Chondrocyte (in vitro differentiated cells): ENCODE measurements at regions not wholly inside any gene's neighbourhood (a gene's known extent, or its start where the extent isn't known, plus 50 kb on each side); places are given as distances from the start of the nearest gene placed in this dataset.
A peak's percentile ranks its signal among the peaks of the same experiment; 100 is the strongest.

ENCODE experiments used
- DNase-seq: peaks from one replicate; pipeline ENCODE4 v3.0.0; 2021; ENCODE audit warnings: mixed read lengths, low spot score
- H3K27ac Mint-ChIP-seq: one replicate; pipeline ENCODE4 v1.8.0; 2021; ENCODE audit warnings: mild to moderate bottlenecking, moderate library complexity, mixed read lengths; ENCODE audit not compliant: unreplicated experiment
- H3K27me3 Mint-ChIP-seq: 2 replicates; pipeline ENCODE4 v1.8.0; 2021; ENCODE audit warnings: low read depth, mixed read lengths
- H3K36me3 Mint-ChIP-seq: 2 replicates; pipeline ENCODE4 v1.8.0; 2021; ENCODE audit warnings: low read depth, mixed read lengths
- H3K4me1 Mint-ChIP-seq: 2 replicates; pipeline ENCODE4 v1.8.0; 2021; ENCODE audit warnings: low read depth, mild to moderate bottlenecking, mixed read lengths
- H3K4me3 Mint-ChIP-seq: one replicate; pipeline ENCODE4 v1.8.0; 2021; ENCODE audit warnings: mild to moderate bottlenecking, moderate library complexity, mixed read lengths; ENCODE audit not compliant: unreplicated experiment
- H3K9me3 Mint-ChIP-seq: 2 replicates; pipeline ENCODE4 v1.8.0; 2021; ENCODE audit warnings: low read depth, mixed read lengths
- TF ChIP-seq, protein P1 (sequence below): fragments of 200-600 bp; sonication (generic); IDR thresholded peaks from 2 replicates; pipeline ENCODE4 v1.5.0; 2021; ENCODE audit warnings: antibody characterized with exemption, mild to moderate bottlenecking, moderate library complexity

- Mint-ChIP-seq H3K4me3 (no peak overlapping the region), H3K36me3 (peaks cover 5% of the 10 kb centered on the region)
- DNase-seq = peak; percentile 57
Measured at GRCh38 chr6:170029416-170030283, 261.2 kb downstream of the DLL1 start.

GRCh38 chr6:170028629-170029345, 262.1 kb downstream of the DLL1 start:
- peaks cover 5% of the 10 kb centered on the region for H3K36me3 Mint-ChIP-seq
- H3K4me1 Mint-ChIP-seq = no peaks in the 10 kb centered on the region
- no peak overlapping the region for H3K27ac Mint-ChIP-seq
- H3K27me3 Mint-ChIP-seq = peaks cover 2% of the 10 kb centered on the region
- TF ChIP-seq, protein P1, sequence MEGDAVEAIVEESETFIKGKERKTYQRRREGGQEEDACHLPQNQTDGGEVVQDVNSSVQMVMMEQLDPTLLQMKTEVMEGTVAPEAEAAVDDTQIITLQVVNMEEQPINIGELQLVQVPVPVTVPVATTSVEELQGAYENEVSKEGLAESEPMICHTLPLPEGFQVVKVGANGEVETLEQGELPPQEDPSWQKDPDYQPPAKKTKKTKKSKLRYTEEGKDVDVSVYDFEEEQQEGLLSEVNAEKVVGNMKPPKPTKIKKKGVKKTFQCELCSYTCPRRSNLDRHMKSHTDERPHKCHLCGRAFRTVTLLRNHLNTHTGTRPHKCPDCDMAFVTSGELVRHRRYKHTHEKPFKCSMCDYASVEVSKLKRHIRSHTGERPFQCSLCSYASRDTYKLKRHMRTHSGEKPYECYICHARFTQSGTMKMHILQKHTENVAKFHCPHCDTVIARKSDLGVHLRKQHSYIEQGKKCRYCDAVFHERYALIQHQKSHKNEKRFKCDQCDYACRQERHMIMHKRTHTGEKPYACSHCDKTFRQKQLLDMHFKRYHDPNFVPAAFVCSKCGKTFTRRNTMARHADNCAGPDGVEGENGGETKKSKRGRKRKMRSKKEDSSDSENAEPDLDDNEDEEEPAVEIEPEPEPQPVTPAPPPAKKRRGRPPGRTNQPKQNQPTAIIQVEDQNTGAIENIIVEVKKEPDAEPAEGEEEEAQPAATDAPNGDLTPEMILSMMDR = no peak
- H3K9me3 Mint-ChIP-seq = peaks cover 8% of the 10 kb centered on the region
- no peak overlapping the region for H3K4me3 Mint-ChIP-seq
- peak; percentile 83 for DNase-seq

More at GRCh38 chr6:170029416-170030283, 261.2 kb downstream of the DLL1 start:
- Mint-ChIP-seq H3K4me1 (no peaks in the 10 kb centered on the region), H3K9me3 (peaks cover 12% of the 10 kb centered on the region), H3K27ac (no peak overlapping the region), H3K27me3 (peaks cover 2% of the 10 kb centered on the region)
- TF ChIP-seq, protein P1 = no peak

DNA sequence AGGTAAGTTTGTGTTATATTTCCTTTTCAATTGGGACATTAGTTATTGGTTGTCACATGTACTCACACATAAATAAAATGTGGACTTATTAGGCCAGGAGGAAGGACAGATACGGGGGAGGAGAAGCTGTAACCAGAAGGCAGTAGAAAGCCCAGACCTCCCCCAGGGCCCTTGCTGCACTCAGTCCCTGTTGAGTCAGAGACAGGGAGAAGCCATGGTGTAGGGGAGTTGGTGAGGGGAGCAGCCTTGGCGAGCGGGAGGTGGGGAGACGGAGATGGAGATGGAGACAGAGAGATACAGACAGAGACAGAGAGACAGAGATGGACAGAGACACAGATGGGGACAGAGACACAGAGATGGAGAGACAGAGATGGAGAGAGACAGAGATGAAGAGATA, 263.2 kb downstream of the DLL1 start:
- Mint-ChIP-seq H3K4me1 (no peaks in the 10 kb centered on the region), H3K27ac (no peak overlapping the region), H3K9me3 (no peaks in the 10 kb centered on the region), H3K36me3 (no peaks in the 10 kb centered on the region), H3K4me3 (no peak overlapping the region), H3K27me3 (peaks cover 2% of the 10 kb centered on the region)
- DNase-seq = no peak
- TF ChIP-seq, protein P1 = no peak

- Mint-ChIP-seq H3K27me3 (peaks cover 2% of the 10 kb centered on the region), H3K27ac (no peak overlapping the region), H3K4me3 (no peak overlapping the region), H3K9me3 (no peaks in the 10 kb centered on the region), H3K4me1 (no peaks in the 10 kb centered on the region), H3K36me3 (no peaks in the 10 kb centered on the region)
- DNase-seq = no peak
- TF ChIP-seq, protein P1 = no peak
Measured at GRCh38 chr6:170026751-170027646, 263.9 kb downstream of the DLL1 start.
